Brain microvascular endothelial cell (primary cell): ENCODE measurements at regions not wholly inside any gene's neighbourhood (a gene's known extent, or its start where the extent isn't known, plus 50 kb on each side); places are given as distances from the start of the nearest gene placed in this dataset.
"Not testable (repeated sequence)": the region's sequence is repeated elsewhere in the genome, so short reads cannot be mapped to it uniquely, and the experiment has no call there.

Experiments used
- DNase-seq: peaks from one replicate; pipeline ENCODE4 v3.0.0-alpha.2; 2020
- H3K27ac ChIP-seq: fragments of 250-450 bp; sonication (Bioruptor Pico); 2 replicates; pipeline ENCODE4 v1.5.1; 2020; ENCODE audit warnings: mild to moderate bottlenecking, moderate library complexity
- H3K27me3 ChIP-seq: fragments of 250-450 bp; sonication (Bioruptor Pico); replicated peaks from 2 replicates; pipeline ENCODE4 v1.5.1; 2020; ENCODE audit warnings: mild to moderate bottlenecking
- H3K36me3 ChIP-seq: fragments of 250-450 bp; sonication (Bioruptor Pico); replicated peaks from 2 replicates; pipeline ENCODE4 v1.5.1; 2020; ENCODE audit warnings: mild to moderate bottlenecking
- H3K4me3 ChIP-seq: 2 replicates; pipeline ENCODE4 v1.5.1; 2011; ENCODE audit warnings: low read depth, mild to moderate bottlenecking, control low read depth, low read length, moderate library complexity
- in situ Hi-C: cut with HindIII; loops from 2 replicates; pipeline ENCODE4 v1.10.0; 2017; ENCODE audit warnings: low sequenced_read_pairs, low pct_ligation_motif_present

GRCh38 chr9:62737004-62737606, 1547.3 kb downstream of the SPATA31A7 start:
- H3K36me3 ChIP-seq, H3K27ac ChIP-seq, H3K4me3 ChIP-seq, DNase-seq, in situ Hi-C loops, H3K27me3 ChIP-seq: not testable (repeated sequence)

- H3K4me3 ChIP-seq, H3K27me3 ChIP-seq, H3K36me3 ChIP-seq, in situ Hi-C loops, H3K27ac ChIP-seq, DNase-seq: not testable (repeated sequence)
These were observed 1548.1 kb downstream of the SPATA31A7 start for GRCh38 chr9:62737915-62738314.

- H3K36me3 ChIP-seq, H3K27me3 ChIP-seq, in situ Hi-C loops, DNase-seq, H3K27ac ChIP-seq, H3K4me3 ChIP-seq: not testable (repeated sequence)
These were observed 1556.1 kb downstream of the SPATA31A7 start for GRCh38 chr9:62745774-62746529.
